GM19324 (cell line): ENCODE measurements at regions not wholly inside any gene's neighbourhood (a gene's known extent, or its start where the extent isn't known, plus 50 kb on each side); places are given as distances from the start of the nearest gene placed in this dataset.
"Not testable (repeated sequence)": the region's sequence is repeated elsewhere in the genome, so short reads cannot be mapped to it uniquely, and the experiment has no call there.

ENCODE experiments used
- ATAC-seq: cut with Tn5 transposase; IDR thresholded peaks from one replicate; pipeline ENCODE4 v1.9.1; 2021; ENCODE audit warnings: mild to moderate bottlenecking, moderate library complexity; ENCODE audit not compliant: unreplicated experiment, low FRiP score

- ATAC-seq, result no peak
Measured at GRCh38 chr10:65130162-65130758, 1609.1 kb downstream of the REEP3 start.

DNA sequence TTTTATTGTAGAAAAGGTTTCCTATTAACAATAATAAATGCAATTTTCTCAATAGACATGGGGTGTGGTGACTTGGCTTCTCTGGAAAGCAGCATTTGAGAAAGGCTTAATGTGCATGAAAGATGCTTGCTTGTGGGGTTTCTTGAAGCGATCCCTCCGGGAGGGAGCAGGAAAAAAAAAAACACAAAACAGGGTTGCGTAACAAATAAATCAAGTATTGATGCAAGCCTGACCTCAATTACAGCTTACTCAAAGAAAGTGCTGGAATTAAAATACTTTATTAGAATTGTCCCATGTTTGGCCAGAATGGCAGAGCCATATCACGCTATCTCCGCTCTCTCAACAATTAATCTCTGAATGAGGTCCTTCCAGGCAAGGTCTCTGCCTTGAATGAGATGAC, 1612.5 kb downstream of the REEP3 start:
- no peak for ATAC-seq

DNA sequence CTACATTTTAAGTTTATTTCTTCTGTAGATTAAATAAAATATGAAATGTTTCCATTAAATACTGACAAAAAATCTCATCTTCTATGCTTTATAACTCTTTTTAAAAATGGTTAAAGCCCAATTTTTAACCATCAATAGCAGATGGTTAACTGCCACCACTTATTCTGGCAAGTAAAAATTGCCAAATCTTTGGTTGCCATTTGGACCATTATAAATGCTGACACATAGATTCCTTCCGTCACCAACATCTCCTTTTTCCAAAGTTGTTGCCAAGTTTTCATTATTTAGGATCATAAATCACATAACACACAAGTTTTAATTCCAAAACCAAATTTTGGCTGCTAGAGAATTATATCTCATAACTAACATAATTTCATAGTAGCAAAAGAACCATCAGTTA, 1614.3 kb downstream of the REEP3 start:
- ATAC-seq, result no peak

GRCh38 chr10:65142641-65143435, 1621.6 kb downstream of the REEP3 start:
- ATAC-seq, result no peak

GRCh38 chr10:65143723-65144122, 1622.5 kb downstream of the REEP3 start:
- ATAC-seq, result no peak

DNA sequence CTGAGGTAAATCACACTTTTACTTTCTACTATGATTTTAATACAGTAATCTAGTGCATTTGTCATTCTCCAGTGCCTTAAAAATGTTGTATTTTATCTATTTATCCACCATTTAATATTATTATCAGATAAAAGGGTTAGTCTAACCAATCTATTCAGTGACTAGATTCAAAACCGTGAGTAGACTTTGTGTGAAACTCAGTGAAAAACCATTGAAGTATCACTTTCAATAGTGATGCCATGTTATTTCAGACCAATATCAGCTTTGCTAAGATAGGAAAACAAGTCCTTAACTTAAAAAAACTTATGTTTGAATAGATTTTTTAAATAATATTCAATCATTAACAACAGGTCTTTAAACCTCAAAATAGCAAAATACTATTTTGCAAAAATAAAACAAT, 1628.7 kb downstream of the REEP3 start:
- no peak for ATAC-seq

GRCh38 chr10:65166272-65166671, 1645.1 kb downstream of the REEP3 start:
- no peak for ATAC-seq

DNA sequence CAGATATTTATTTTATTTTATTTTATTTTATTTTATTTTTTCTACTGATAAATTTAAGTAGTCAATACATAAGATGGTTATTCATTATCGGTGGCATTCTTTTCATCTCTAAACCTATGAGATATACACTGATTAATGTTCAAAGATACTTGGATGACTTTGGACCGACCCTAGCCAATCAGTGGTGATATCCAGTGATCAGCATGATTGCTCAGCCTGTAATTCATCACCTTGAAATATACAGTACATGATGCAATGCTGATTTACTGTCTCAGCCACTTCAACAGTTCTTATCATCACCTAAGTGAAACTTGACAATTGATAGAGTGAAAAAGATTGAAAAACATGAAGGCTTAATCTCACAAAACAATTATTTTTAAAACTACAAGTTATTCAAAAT, 1651.0 kb downstream of the REEP3 start:
- no peak for ATAC-seq

DNA sequence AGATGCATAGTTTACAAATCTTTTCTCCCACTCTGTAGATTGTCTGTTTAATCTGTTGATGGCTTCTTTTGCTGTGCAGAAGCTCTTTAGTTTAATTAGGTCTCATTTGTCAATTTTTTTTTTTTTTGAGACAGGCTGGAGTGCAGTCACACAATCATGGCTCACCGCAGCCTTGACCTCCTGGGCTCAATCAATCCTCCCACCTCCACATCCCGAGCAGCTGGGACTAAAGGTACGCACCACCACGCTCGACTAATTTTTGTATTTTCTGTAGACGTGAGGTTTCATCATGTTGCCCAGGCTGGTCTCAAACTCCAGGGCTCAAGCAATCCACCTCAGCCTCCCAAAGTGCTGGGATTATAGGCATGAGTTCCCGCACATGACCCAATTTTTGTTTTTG, 1655.8 kb downstream of the REEP3 start:
- ATAC-seq, result no peak

DNA sequence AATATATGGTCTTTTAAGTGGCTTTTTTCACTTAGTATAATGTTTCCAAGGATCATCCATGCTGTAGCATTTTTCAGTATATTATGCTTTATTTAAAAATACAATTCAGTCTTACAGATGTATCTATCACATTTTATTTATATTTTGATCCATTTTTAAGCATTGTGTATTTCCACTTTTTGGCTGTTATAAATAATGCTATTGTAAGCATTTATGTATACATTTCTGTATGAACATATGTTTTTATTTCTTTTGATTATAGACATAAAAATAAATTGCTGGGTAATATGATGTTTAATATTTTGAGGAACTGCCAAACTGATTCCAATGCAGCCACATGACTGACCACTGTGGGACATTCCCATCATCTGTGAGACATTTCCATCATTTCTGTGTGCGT, 1662.0 kb downstream of the REEP3 start:
- no peak for ATAC-seq

DNA sequence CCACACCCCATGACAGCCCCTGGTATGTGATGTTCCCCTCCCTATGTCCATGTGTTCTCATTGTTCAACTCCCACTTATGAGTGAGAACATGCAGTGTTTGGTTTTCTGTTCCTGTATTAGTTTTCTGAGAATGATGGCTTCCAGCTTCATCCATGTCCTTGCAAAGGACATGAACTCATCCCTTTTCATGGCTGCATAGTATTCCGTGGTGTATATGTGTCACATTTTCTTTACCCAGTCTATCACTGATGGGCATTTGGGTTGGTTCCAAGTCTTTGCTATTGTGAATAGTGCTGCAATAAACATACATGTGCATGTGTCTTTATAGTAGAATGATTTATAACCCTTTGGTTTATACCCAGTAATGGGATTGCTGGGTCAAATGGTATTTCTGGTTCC, 1665.5 kb downstream of the REEP3 start:
- not testable (repeated sequence) for ATAC-seq

- no peak for ATAC-seq
Measured at GRCh38 chr10:65194126-65194525, 1672.9 kb downstream of the REEP3 start.

- ATAC-seq, result no peak
Measured at GRCh38 chr10:65194555-65194954, 1673.4 kb downstream of the REEP3 start.

DNA sequence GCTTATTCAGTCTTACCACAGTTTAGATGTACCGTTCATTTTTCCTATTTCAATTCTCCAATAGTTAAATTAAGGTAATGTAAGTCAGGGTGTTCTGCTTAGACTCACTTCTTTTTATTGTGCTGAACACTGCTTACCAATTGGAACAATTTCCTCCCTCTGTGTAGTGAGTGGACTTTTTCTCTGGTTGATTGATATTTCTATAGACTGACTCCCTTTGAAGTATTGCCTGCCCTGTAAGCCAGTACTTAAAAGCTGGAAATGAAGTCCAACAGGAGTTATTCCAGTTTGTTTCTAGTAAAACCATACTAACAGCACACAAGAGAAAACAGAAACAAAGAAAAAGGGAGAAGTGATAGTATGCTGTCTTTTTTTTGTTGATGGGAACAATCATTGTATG, 1674.9 kb downstream of the REEP3 start:
- no peak for ATAC-seq

DNA sequence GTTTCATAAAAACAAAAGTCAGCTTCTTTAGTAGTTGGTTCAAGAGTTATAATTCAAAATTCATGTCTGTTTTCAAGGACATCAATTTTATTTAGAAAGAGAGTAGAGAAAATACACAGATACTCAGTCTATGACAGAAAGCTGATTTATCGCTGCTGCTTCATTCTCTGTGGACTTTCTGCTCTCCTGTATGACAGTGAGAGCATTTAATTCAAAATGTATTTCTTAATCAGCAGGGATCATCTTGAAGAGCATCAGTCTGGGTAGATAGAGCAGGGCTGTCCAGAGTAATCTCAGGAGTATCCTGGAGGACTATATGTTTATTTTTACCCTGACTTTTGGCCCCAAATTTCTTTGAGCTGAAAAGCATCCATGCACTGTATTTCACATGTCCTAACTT, 1676.7 kb downstream of the REEP3 start:
- no peak for ATAC-seq

GRCh38 chr10:65201491-65201890, 1680.3 kb downstream of the REEP3 start:
- no peak for ATAC-seq

DNA sequence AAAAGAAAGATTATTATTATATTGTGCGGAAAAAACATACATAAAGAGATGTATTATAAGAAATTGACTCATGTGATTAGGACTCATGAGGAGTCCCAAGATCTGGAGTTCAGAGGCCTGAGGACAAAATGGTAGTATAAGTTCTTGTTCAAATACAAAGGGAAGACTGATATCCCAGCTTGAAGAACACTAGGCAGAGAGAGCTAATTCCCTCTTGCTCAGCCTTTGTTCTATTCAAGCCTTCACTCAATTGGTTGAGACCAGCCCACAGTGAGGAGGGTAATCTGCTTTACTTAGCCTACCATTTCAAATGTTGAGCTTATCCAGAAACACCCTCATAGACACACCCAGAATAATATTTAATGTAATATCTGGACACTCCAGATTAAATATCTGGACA, 1683.8 kb downstream of the REEP3 start:
- no peak for ATAC-seq

DNA sequence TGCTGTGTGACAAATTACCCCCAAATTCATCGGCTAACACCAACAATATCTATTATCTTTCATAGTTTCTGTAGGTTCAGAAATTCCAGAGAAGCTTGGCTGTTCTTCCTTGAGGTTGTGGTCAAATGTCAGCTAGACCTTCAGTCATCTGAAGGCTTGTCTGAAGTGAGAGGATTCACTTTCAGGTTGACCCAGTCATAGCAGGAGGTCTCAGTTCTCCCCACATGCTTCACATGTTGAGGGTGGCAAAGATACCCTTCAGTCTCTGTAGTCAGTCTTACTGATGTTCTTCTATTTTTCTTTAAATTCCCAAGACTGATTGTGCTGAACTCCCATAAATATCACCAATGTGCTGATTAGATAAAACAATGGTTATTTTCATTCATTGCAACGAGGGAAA, 1692.0 kb downstream of the REEP3 start:
- ATAC-seq, result no peak

GRCh38 chr10:65219444-65219843, 1698.2 kb downstream of the REEP3 start:
- ATAC-seq, result no peak

DNA sequence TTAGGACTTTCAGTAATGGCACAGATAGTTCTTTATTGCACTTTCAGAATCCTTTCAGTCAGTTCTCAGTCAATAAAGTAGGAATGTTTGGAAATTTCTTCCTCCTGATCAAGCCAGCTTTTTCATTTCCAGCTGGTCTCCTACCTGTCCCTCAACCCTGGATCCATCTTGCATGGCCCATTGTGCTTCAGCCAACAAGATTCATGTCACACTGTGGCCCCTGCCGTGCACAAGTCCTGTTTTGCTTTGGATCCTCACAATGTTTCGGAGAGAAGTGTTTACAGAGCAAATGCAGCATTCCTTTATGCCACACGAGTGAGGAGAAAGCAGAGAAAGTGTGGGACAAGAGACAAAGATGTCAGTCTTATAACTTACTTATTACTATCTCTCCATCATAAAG, 1694.7 kb upstream of the LRRTM3 start:
- no peak for ATAC-seq

GRCh38 chr10:65234261-65234660, 1691.6 kb upstream of the LRRTM3 start:
- ATAC-seq, result no peak

- ATAC-seq, result no peak
Measured at GRCh38 chr10:65235266-65235665, 1690.6 kb upstream of the LRRTM3 start.
